GM10266 (cell line): ENCODE measurements at regions not wholly inside any gene's neighbourhood (a gene's known extent, or its start where the extent isn't known, plus 50 kb on each side); places are given as distances from the start of the nearest gene placed in this dataset.

ENCODE experiments used
- DNase-seq: peaks from one replicate; pipeline ENCODE4 v3.0.0; 2012; ENCODE audit errors: extremely low spot score
- CTCF ChIP-seq: IDR thresholded peaks from 2 replicates; pipeline ENCODE4 v1.5.1; 2012; ENCODE audit warnings: mild to moderate bottlenecking, low read depth; ENCODE audit not compliant: control insufficient read depth, insufficient read depth; ENCODE audit errors: missing control alignments

DNA sequence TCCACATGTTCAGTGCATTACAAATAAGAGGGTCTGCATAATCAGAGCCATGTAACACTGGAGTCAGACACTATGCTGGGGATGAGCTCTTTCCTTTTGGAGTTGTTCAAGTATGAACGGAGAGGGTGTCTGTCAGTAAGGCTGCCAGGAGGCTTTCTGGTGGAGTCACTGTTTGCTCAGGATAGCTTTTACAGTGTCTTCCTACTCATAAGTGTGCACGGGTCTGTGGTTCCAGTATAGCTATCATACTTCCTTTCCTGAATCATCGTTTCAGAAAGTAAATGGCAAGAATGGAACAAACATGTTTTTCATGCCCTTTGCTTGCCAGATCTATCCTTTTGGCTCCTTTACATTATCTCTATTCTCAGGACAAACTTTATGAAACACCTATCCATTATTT is 152.7 kb upstream of the CDH11 start:
- no peak for TF ChIP-seq CTCF
- DNase-seq = no peak

- DNase-seq = no peak
- TF ChIP-seq CTCF = no peak
Observed at GRCh38 chr16:65272699-65273414, 151.0 kb upstream of the CDH11 start.

GRCh38 chr16:65271996-65272395 is 150.1 kb upstream of the CDH11 start:
- DNase-seq = no peak
- TF ChIP-seq CTCF = no peak

DNA sequence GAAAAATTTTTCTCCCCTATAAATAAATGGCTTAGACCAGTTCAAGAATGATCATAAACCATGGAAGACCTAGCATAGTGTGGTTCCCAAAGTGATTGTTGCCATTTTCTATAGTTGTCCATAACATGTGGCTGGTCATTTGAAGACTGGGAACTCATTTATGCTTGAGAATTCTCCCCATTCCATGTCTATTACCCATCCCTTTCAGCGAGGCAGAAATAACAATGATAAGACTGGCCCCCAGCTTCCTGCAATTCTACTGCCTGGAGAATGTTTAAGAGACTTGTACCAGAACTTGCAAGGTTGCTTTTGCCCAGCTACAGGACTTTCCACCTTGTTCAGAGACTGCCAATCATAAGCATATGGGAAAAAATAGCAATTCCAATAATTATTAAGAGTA is 146.5 kb upstream of the CDH11 start:
- DNase-seq = no peak

DNA sequence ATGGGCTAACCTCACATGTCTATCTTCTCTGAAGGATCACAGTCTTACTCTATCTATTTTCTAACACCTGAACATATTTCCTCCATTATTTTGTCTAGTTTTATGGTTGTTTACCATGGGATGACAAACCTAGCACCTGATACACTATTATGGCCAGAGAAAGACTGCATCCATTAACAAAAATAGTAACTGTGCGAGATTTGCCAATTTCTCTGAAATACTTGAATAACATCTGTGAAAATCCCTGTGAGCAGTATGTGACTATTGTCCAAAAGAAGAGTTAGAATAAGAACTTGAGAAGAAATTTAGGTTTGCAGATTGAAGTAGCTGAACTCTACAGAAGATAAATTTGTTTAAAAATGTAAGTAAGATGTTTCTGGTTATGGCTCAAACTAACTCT is 142.0 kb upstream of the CDH11 start:
- no peak for DNase-seq
- TF ChIP-seq CTCF = no peak

More for the DNA sequence above, 146.5 kb upstream of the CDH11 start:
- TF ChIP-seq CTCF = no peak

DNA sequence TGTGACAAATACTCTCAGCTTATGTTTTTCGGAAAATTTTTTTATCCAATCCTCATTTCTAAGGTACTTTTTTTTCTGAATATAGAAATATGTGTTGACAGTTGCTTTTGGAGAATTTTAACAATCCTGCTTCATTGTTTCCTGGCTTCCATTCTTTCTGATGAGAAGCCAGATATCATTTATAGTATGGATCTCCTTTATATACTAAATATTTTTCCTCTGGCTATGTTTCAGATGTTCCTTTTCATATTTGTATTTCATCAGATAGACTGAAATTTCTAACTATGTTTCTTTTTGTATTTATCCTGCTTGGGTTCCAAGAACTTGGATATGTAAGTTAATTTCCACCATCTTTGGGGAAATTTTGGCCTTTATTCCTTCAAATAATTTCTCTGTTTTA is 138.9 kb upstream of the CDH11 start:
- no peak for TF ChIP-seq CTCF
- no peak for DNase-seq

- no peak for DNase-seq
- no peak for TF ChIP-seq CTCF
Observed at GRCh38 chr16:65254144-65254543, 132.3 kb upstream of the CDH11 start.
